H1 (cell line): ENCODE measurements at regions not wholly inside any gene's neighbourhood (a gene's known extent, or its start where the extent isn't known, plus 50 kb on each side); places are given as distances from the start of the nearest gene placed in this dataset.

Experiments used
- BRCA1 ChIP-seq: IDR thresholded peaks from 2 replicates; pipeline ENCODE4 v1.6.1; 2012; ENCODE audit warnings: low read depth, low read length, improper control_type of control experiment

DNA sequence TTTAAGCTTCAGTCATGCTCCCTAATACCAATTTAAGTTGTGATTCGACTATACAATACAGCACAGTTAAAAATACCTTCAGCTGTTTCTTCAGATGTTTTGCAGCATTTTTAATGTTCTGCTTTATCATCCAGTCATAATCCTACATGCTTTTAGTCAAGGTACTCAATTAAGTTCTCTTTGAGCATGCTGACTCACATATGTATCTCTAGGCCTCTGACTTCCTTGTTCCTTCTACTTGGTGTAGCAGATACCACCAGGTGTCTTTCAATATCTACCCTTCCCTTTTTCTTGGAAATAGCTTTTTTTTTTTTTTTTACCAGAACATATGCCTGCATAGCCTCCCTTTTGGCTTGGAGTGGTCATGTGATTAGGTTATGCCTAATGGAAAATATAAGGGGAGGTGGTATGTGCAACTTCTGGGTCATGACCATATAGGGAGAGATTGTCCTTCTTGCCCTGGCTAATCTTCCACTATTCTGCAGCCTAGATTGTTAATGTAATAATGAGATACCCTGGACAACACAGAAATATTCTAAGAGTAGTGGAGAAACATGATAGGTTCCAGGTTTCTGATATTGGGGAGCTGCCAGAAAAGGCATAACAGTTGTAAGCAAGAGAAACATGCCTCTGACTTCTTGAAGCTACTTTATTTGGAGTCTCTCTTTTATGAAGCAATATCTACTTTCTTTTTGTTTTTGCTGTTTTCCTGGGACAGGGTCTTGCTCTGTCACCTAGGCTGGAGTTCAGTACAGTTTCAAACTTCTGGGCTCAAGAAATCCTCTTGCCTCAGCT, 737.2 kb upstream of the SLIT2 start (continued):
- no peak for TF ChIP-seq BRCA1
